CD4-positive, alpha-beta T cell treated with Interleukin-21 for 1 hour (primary cell): ENCODE measurements at regions not wholly inside any gene's neighbourhood (a gene's known extent, or its start where the extent isn't known, plus 50 kb on each side); places are given as distances from the start of the nearest gene placed in this dataset.
"Not testable (repeated sequence)": the region's sequence is repeated elsewhere in the genome, so short reads cannot be mapped to it uniquely, and the experiment has no call there.

ENCODE experiments used
- DNase-seq: peaks from one replicate; pipeline ENCODE4 v3.0.0-alpha.2; 2020

- DNase-seq: no peak
Observed at GRCh38 chr1:100597061-100597741, 59.3 kb downstream of the GPR88 start.

GRCh38 chr1:100597784-100598183 lies 59.8 kb downstream of the GPR88 start:
- no peak for DNase-seq

- DNase-seq: not testable (repeated sequence)
Observed at GRCh38 chr1:100600377-100600776, 62.4 kb downstream of the GPR88 start.

GRCh38 chr1:100602028-100602427 lies 64.1 kb downstream of the GPR88 start:
- not testable (repeated sequence) for DNase-seq

- DNase-seq: no peak
Observed at GRCh38 chr1:100604372-100604771, 66.4 kb downstream of the GPR88 start.

GRCh38 chr1:100606438-100606837 lies 68.5 kb downstream of the GPR88 start:
- DNase-seq: peak; percentile 4

GRCh38 chr1:100607628-100608240 lies 69.8 kb downstream of the GPR88 start:
- DNase-seq: no peak

GRCh38 chr1:100609849-100610248 lies 71.9 kb downstream of the GPR88 start:
- DNase-seq: no peak

- DNase-seq: no peak
Observed at GRCh38 chr1:100611086-100611485, 73.1 kb downstream of the GPR88 start.

GRCh38 chr1:100612540-100612939 lies 74.6 kb downstream of the GPR88 start:
- DNase-seq: no peak

- peak; percentile 10 for DNase-seq
Observed at GRCh38 chr1:100613817-100614559, 76.0 kb downstream of the GPR88 start.

GRCh38 chr1:100614570-100614969 lies 76.6 kb downstream of the GPR88 start:
- DNase-seq: peak; percentile 4

- DNase-seq: no peak
Observed at GRCh38 chr1:100615686-100616085, 77.7 kb downstream of the GPR88 start.

GRCh38 chr1:100616121-100616621 lies 78.2 kb downstream of the GPR88 start:
- no peak for DNase-seq

GRCh38 chr1:100622037-100622436 lies 84.1 kb downstream of the GPR88 start:
- DNase-seq: no peak

- DNase-seq: no peak
Observed at GRCh38 chr1:100622506-100622905, 84.6 kb downstream of the GPR88 start.

GRCh38 chr1:100622966-100623762 lies 85.2 kb downstream of the GPR88 start:
- DNase-seq: no peak

GRCh38 chr1:100624886-100625610 lies 87.1 kb downstream of the GPR88 start:
- DNase-seq: no peak

- no peak for DNase-seq
Observed at GRCh38 chr1:100626397-100626796, 88.5 kb downstream of the GPR88 start.

GRCh38 chr1:100627054-100627716 lies 89.2 kb downstream of the GPR88 start:
- no peak for DNase-seq

- DNase-seq: no peak
Observed at GRCh38 chr1:100627936-100628335, 90.0 kb downstream of the GPR88 start.

- no peak for DNase-seq
Observed at GRCh38 chr1:100628631-100629081, 90.7 kb downstream of the GPR88 start.
